NB4 (cell line): ENCODE measurements at regions not wholly inside any gene's neighbourhood (a gene's known extent, or its start where the extent isn't known, plus 50 kb on each side); places are given as distances from the start of the nearest gene placed in this dataset.

Experiments used
- DNase-seq: peaks from one replicate; pipeline ENCODE4 v3.0.0; 2010; ENCODE audit warnings: low read depth
- H3K4me3 ChIP-seq: one replicate; pipeline ENCODE4 v1.5.1; 2011; ENCODE audit warnings: mild to moderate bottlenecking, low read depth, low read length, moderate library complexity
- CTCF ChIP-seq: IDR thresholded peaks from one replicate; pipeline ENCODE4 v1.5.1; 2012; ENCODE audit warnings: low read depth, low read length
- MAX ChIP-seq: IDR thresholded peaks from 2 replicates; pipeline ENCODE4 v1.6.1; 2011; ENCODE audit warnings: low read depth, low read length
- MYC ChIP-seq: IDR thresholded peaks from 2 replicates; pipeline ENCODE4 v1.6.1; 2011; ENCODE audit warnings: low read depth, low read length
- POLR2A ChIP-seq: IDR thresholded peaks from 2 replicates; pipeline ENCODE4 v1.6.1; 2011; ENCODE audit warnings: mild to moderate bottlenecking; ENCODE audit not compliant: insufficient read length; ENCODE audit errors: extremely low read depth

- no peak for DNase-seq
- no peak for TF ChIP-seq POLR2A
- TF ChIP-seq MAX: no peak
- TF ChIP-seq MYC: no peak
- no peak for TF ChIP-seq CTCF
- H3K4me3 ChIP-seq: no peak overlapping the region
Observed at GRCh38 chr6:137953761-137954160, 86.7 kb downstream of the TNFAIP3 start.

- DNase-seq: no peak
- no peak overlapping the region for H3K4me3 ChIP-seq
- TF ChIP-seq MYC (no peak), CTCF (no peak), MAX (no peak), POLR2A (no peak)
Observed at GRCh38 chr6:137954253-137954652, 87.2 kb downstream of the TNFAIP3 start.

- DNase-seq: no peak
- TF ChIP-seq POLR2A (no peak), MYC (no peak), MAX (no peak), CTCF (no peak)
- no peak overlapping the region for H3K4me3 ChIP-seq
Observed at GRCh38 chr6:137956098-137956488, 89.0 kb downstream of the TNFAIP3 start.

GRCh38 chr6:137957471-137957870, 90.4 kb downstream of the TNFAIP3 start:
- no peak overlapping the region for H3K4me3 ChIP-seq
- no peak for TF ChIP-seq MYC
- DNase-seq: no peak

- H3K4me3 ChIP-seq: peak overlapping the region; percentile 29
- TF ChIP-seq MAX (peak; percentile 50; the same call in 1 of the 2 replicates), POLR2A (no peak), CTCF (no peak), MYC (0 out of 2 replicates have a peak, but pooled peaks have one; percentile 19)
- DNase-seq: peak; percentile 97
Observed at GRCh38 chr6:137958811-137959565, 91.9 kb downstream of the TNFAIP3 start.

GRCh38 chr6:137962725-137963124, 95.7 kb downstream of the TNFAIP3 start:
- peak; percentile 54 for DNase-seq
- H3K4me3 ChIP-seq: no peak overlapping the region
- TF ChIP-seq POLR2A: no peak
- no peak for TF ChIP-seq MAX
- TF ChIP-seq MYC: no peak
- TF ChIP-seq CTCF: no peak
